Gastroesophageal sphincter (tissue), 3 donors: ENCODE measurements at regions not wholly inside any gene's neighbourhood (a gene's known extent, or its start where the extent isn't known, plus 50 kb on each side); places are given as distances from the start of the nearest gene placed in this dataset.

Experiments used
- CTCF ChIP-seq, 4 experiments: fragments of 200-600 bp in 2 of 4; fragments of 450-650 bp in 2 of 4; sonication (generic) in 1 of 4; IDR thresholded peaks; one replicate each; pipeline ENCODE4 v1.5.1; 2017 to 2019; ENCODE audit warnings: antibody characterized with exemption in 4 of 4, mild to moderate bottlenecking in 2 of 4, moderate library complexity in 2 of 4
- EP300 ChIP-seq: sonication (generic); formaldehyde crosslinking; IDR thresholded peaks from one replicate; pipeline ENCODE4 v1.6.1; 2017; ENCODE audit warnings: antibody characterized with exemption, mild to moderate bottlenecking
- POLR2A ChIP-seq, 2 donors: fragments of 450-650 bp; IDR thresholded peaks; one replicate each; pipeline ENCODE4 v1.6.1; 2017; ENCODE audit warnings: antibody characterized with exemption in 2 of 2, mild to moderate bottlenecking in 2 of 2, moderate library complexity in 1 of 2

DNA sequence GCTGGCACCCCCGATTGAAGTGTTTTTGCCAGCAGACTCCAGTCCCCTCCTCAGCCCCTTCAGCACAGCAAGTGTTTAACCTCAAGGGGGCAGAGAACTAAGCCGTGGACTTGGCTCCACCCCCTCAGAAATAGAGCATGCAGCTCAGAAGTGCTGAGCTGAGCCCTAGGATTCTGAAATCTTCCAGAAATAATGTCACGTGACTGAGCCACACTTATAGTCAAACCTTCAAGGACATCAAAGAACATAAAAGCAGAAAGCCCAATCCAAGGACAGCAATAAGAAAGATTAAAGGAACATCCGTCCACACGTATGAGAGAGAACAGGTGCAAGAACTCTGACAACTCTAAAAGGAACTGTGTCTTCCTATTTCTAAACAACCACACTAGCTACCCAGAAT lies 317.7 kb upstream of the LRFN5 start:
- no peak for TF ChIP-seq POLR2A (IDR thresholded peaks at IDR 0.05)
- no peak for TF ChIP-seq CTCF (IDR thresholded peaks at IDR 0.05)
- TF ChIP-seq EP300 = no peak
